HCT116 (cell line): ENCODE measurements at regions not wholly inside any gene's neighbourhood (a gene's known extent, or its start where the extent isn't known, plus 50 kb on each side); places are given as distances from the start of the nearest gene placed in this dataset.
"Not testable (repeated sequence)": the region's sequence is repeated elsewhere in the genome, so short reads cannot be mapped to it uniquely, and the experiment has no call there.

ENCODE experiments used
- ATAC-seq: fragments of 200-7000 bp; cut with Tn5 transposase; 2 replicates; pipeline ENCODE4 v1.9.1; 2020; ENCODE audit warnings: mild to moderate bottlenecking, moderate library complexity
- BruUV-seq: library from RNA; stranded (reverse); fragments of 400-500 nt; replicated peaks from 2 replicates; lab custom pipeline; 2021; lab: Mats Ljungman, UMichigan
- CTCF ChIA-PET: fragments of 300-600 bp; sonication (Branson Sonifier 250); formaldehyde crosslinking; loops from one replicate; lab custom pipeline; 2021; ENCODE audit warnings: antibody characterized with exemption; lab: Charles Lee
- POLR2A ChIA-PET: fragments of 300-600, 350-600 bp; sonication (Branson Sonifier 250); formaldehyde crosslinking; loops from one replicate; lab custom pipeline; 2021; ENCODE audit warnings: antibody characterized with exemption; lab: Charles Lee
- RAD21 ChIA-PET, 2 experiments: fragments of 300-600 bp; sonication (Branson Sonifier 250); formaldehyde crosslinking; loops; one replicate each; lab custom pipeline; 2023; ENCODE audit warnings: low total read pairs in 2 of 2; ENCODE audit not compliant: uncharacterized antibody in 2 of 2, unreplicated experiment in 2 of 2, low non-redundant PET in 1 of 2; lab: Charles Lee
- DNase-seq: peaks from one replicate; pipeline ENCODE4 v3.0.0-alpha.2; 2010; ENCODE audit warnings: low read depth, low spot score
- H2AFZ ChIP-seq: fragments of 200-600 bp; shearing (Covaris generic), sonication (generic); 2 replicates; pipeline ENCODE4 v1.6.1; 2017; ENCODE audit warnings: low read depth, mixed run types, mixed read lengths, antibody characterized with exemption, low read length; ENCODE audit not compliant: poor library complexity, severe bottlenecking
- H3K27ac ChIP-seq: 2 replicates; pipeline ENCODE4 v1.5.1; 2012; ENCODE audit warnings: low read depth, low read length
- H3K27me3 ChIP-seq: fragments of 200-600 bp; sonication (generic); 2 replicates; pipeline ENCODE4 v1.6.1; 2016; ENCODE audit warnings: mixed run types, low read length, mixed read lengths; ENCODE audit not compliant: insufficient read depth
- H3K36me3 ChIP-seq, 2 experiments: fragments of 200-500 bp in 1 of 2; fragments of 200-600 bp in 1 of 2; sonication (Bioruptor generic) in 1 of 2; sonication (generic) in 1 of 2; 2 replicates each; pipeline versions ENCODE4 v1.5.1 to v1.6.1; 2014 to 2016; ENCODE audit warnings: low read length in 2 of 2, inconsistent platforms in 1 of 2, mixed read lengths in 1 of 2, mixed run types in 1 of 2; ENCODE audit not compliant: insufficient read depth in 2 of 2, control insufficient read depth in 1 of 2
- H3K4me1 ChIP-seq, 2 experiments: fragments of 200-600 bp in 1 of 2; sonication (generic) in 1 of 2; 2 replicates each; pipeline versions ENCODE4 v1.5.1 to v1.6.1; 2012 to 2017; ENCODE audit warnings: low read length in 2 of 2, inconsistent platforms in 1 of 2, mild to moderate bottlenecking in 1 of 2, mixed read lengths in 1 of 2, mixed run types in 1 of 2, moderate library complexity in 1 of 2; ENCODE audit not compliant: insufficient read depth in 2 of 2, control insufficient read depth in 1 of 2
- H3K4me2 ChIP-seq: fragments of 200-600 bp; sonication (generic); 2 replicates; pipeline ENCODE4 v1.6.1; 2017; ENCODE audit warnings: mixed run types, low read length, mixed read lengths
- H3K4me3 ChIP-seq, 2 experiments: fragments of 200-600 bp in 1 of 2; sonication (generic) in 1 of 2; replicated peaks in 1 of 2; 2 replicates each; pipeline ENCODE4 v1.5.1; 2011 to 2016; ENCODE audit warnings: low read length in 2 of 2, control low read depth in 1 of 2, low read depth in 1 of 2, mild to moderate bottlenecking in 1 of 2, mixed read lengths in 1 of 2, mixed run types in 1 of 2
- H3K79me2 ChIP-seq: fragments of 200-600 bp; sonication (generic); 2 replicates; pipeline ENCODE4 v1.6.1; 2017; ENCODE audit warnings: mild to moderate bottlenecking, mixed run types, low read length, moderate library complexity, mixed read lengths; ENCODE audit not compliant: insufficient read depth
- H3K9ac ChIP-seq: fragments of 200-600 bp; sonication (generic); 2 replicates; pipeline ENCODE4 v1.6.1; 2016; ENCODE audit warnings: low read length, mixed read lengths
- H3K9me2 ChIP-seq: fragments of 200-600 bp; sonication (generic), shearing (Covaris generic); 2 replicates; pipeline ENCODE4 v1.6.1; 2017; ENCODE audit warnings: mixed run types, mild to moderate bottlenecking, moderate library complexity; ENCODE audit not compliant: insufficient read depth
- H3K9me3 ChIP-seq, 2 experiments: fragments of 200-500 bp in 1 of 2; fragments of 200-600 bp in 1 of 2; sonication (Bioruptor generic) in 1 of 2; sonication (generic) in 1 of 2; 2 replicates each; pipeline ENCODE4 v1.6.1; 2014 to 2017; ENCODE audit warnings: low read length in 2 of 2, mixed read lengths in 2 of 2, inconsistent platforms in 1 of 2, low read depth in 1 of 2, mild to moderate bottlenecking in 1 of 2, mixed run types in 1 of 2, moderate library complexity in 1 of 2; ENCODE audit not compliant: control insufficient read depth in 1 of 2, insufficient read depth in 1 of 2
- H4K20me1 ChIP-seq: fragments of 200-600 bp; sonication (generic), shearing (Covaris generic); 2 replicates; pipeline ENCODE4 v1.6.1; 2017; ENCODE audit warnings: mixed run types, mild to moderate bottlenecking, moderate library complexity; ENCODE audit not compliant: insufficient read depth
- intact Hi-C: fragments of 100-400 bp; cut with micrococcal nuclease; formaldehyde crosslinking; loops from 2 replicates; pipeline ENCODE4 v1.10.0; 2022

- H3K27me3 ChIP-seq, H3K4me3 ChIP-seq, H3K79me2 ChIP-seq, H3K27ac ChIP-seq, H3K9ac ChIP-seq, RAD21 ChIA-PET, ATAC-seq, H3K36me3 ChIP-seq, H3K9me2 ChIP-seq, H3K4me2 ChIP-seq, POLR2A ChIA-PET, H3K9me3 ChIP-seq, H3K4me1 ChIP-seq, intact Hi-C loops, CTCF ChIA-PET, BruUV-seq, H2AFZ ChIP-seq, H4K20me1 ChIP-seq, DNase-seq: not testable (repeated sequence)
Measured at GRCh38 chr16:29097965-29098364, 113.1 kb downstream of the LAT start.

GRCh38 chr16:29094729-29095624, 110.1 kb downstream of the LAT start:
- BruUV-seq, H3K4me2 ChIP-seq, H3K9me3 ChIP-seq, H2AFZ ChIP-seq, CTCF ChIA-PET, H3K4me1 ChIP-seq, H3K4me3 ChIP-seq, intact Hi-C loops, H3K9ac ChIP-seq, H3K36me3 ChIP-seq, POLR2A ChIA-PET, H4K20me1 ChIP-seq, RAD21 ChIA-PET, H3K27me3 ChIP-seq, H3K79me2 ChIP-seq, DNase-seq, H3K27ac ChIP-seq, H3K9me2 ChIP-seq: not testable (repeated sequence)
- peak; percentile 92 for ATAC-seq

- CTCF ChIA-PET, H3K9me2 ChIP-seq, H3K9ac ChIP-seq, H3K4me2 ChIP-seq, H2AFZ ChIP-seq, H3K4me3 ChIP-seq, BruUV-seq, intact Hi-C loops, H3K79me2 ChIP-seq, H3K27ac ChIP-seq, H3K4me1 ChIP-seq, H3K27me3 ChIP-seq, H3K36me3 ChIP-seq, ATAC-seq, DNase-seq, H4K20me1 ChIP-seq, POLR2A ChIA-PET, H3K9me3 ChIP-seq, RAD21 ChIA-PET: not testable (repeated sequence)
Measured at GRCh38 chr16:29094325-29094724, 109.5 kb downstream of the LAT start.

- H2AFZ ChIP-seq, H3K9ac ChIP-seq, ATAC-seq, H3K9me3 ChIP-seq, BruUV-seq, POLR2A ChIA-PET, H3K79me2 ChIP-seq, CTCF ChIA-PET, H3K4me3 ChIP-seq, H3K9me2 ChIP-seq, H3K4me2 ChIP-seq, H3K27me3 ChIP-seq, DNase-seq, H3K36me3 ChIP-seq, H4K20me1 ChIP-seq, intact Hi-C loops, RAD21 ChIA-PET, H3K27ac ChIP-seq, H3K4me1 ChIP-seq: not testable (repeated sequence)
Measured at GRCh38 chr16:29089679-29090078, 104.8 kb downstream of the LAT start.
